Activated T-helper 17 cell treated with anti-CD3 and anti-CD28 coated beads, Interleukin-2, amount 50 U/mL, for 72 hours (primary cell): ENCODE measurements at regions not wholly inside any gene's neighbourhood (a gene's known extent, or its start where the extent isn't known, plus 50 kb on each side); places are given as distances from the start of the nearest gene placed in this dataset.
"Not testable (repeated sequence)": the region's sequence is repeated elsewhere in the genome, so short reads cannot be mapped to it uniquely, and the experiment has no call there.

Experiments
- ATAC-seq: fragments of 150-1000 bp; cut with Tn5 transposase; replicated peaks from 2 replicates; pipeline ENCODE4 v1.10.0; 2021; ENCODE audit warnings: mild to moderate bottlenecking, moderate library complexity
- H3K27ac Mint-ChIP-seq: one replicate; pipeline ENCODE4 v1.8.0; 2022; ENCODE audit warnings: mixed read lengths
- H3K27me3 Mint-ChIP-seq: one replicate; pipeline ENCODE4 v1.8.0; 2022; ENCODE audit warnings: mixed read lengths
- H3K36me3 Mint-ChIP-seq: one replicate; pipeline ENCODE4 v1.8.0; 2022; ENCODE audit warnings: low read depth, mild to moderate bottlenecking, mixed read lengths
- H3K4me1 Mint-ChIP-seq: one replicate; pipeline ENCODE4 v1.8.0; 2022; ENCODE audit warnings: mixed read lengths
- H3K4me3 Mint-ChIP-seq: one replicate; pipeline ENCODE4 v1.8.0; 2022; ENCODE audit warnings: mild to moderate bottlenecking, mixed read lengths
- H3K9me3 Mint-ChIP-seq: one replicate; pipeline ENCODE4 v1.8.0; 2022; ENCODE audit warnings: mixed read lengths

DNA sequence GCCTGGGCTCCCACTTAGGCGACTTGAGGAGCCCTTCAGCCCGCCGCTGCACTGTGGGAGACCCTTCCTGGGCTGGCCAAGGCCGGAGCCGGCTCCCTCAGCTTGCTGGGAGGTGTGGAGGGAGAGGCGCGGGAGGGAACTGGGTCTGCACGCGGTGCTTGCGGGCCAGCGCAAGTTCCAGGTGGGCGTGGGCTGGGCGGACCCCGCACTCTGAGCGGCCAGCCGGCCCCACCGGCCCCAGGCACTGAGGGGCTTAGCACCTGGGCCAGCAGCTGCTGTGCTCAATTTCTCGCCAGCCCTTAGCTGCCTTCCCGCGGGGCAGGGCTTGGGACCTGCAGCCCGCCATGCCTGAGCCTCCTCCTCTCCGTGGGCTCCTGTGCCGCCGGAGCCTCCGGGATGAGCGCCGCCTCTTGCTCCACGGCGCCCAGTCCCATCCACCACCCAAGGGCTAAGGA, 946.3 kb downstream of the IPMK start:
- H3K27me3 Mint-ChIP-seq, H3K36me3 Mint-ChIP-seq, H3K9me3 Mint-ChIP-seq, H3K4me1 Mint-ChIP-seq, ATAC-seq, H3K4me3 Mint-ChIP-seq, H3K27ac Mint-ChIP-seq: not testable (repeated sequence)

DNA sequence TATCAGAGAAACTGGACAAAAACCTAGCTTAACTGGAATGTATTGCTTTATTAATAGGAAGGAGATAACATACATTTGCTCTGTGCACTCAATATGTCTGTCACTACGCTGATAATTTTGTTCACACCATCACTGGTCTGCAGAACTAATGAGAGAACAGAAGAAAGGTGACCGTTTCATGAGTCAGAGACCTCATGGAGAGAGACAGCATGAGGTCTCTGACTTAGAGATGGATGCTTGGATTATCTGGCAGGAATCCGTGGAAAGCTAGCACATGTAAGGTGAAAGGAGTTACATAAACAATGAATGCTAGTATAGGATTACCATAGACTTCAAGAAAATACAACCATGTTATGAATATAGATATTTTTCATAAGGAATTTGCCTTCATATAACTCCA, 947.3 kb downstream of the IPMK start:
- Mint-ChIP-seq H3K4me1 (no peaks in the 10 kb centered on the region), H3K9me3 (peaks cover 4% of the 10 kb centered on the region), H3K36me3 (no peaks in the 10 kb centered on the region), H3K27ac (no peak overlapping the region), H3K4me3 (no peak overlapping the region), H3K27me3 (no peaks in the 10 kb centered on the region)
- no peak for ATAC-seq

DNA sequence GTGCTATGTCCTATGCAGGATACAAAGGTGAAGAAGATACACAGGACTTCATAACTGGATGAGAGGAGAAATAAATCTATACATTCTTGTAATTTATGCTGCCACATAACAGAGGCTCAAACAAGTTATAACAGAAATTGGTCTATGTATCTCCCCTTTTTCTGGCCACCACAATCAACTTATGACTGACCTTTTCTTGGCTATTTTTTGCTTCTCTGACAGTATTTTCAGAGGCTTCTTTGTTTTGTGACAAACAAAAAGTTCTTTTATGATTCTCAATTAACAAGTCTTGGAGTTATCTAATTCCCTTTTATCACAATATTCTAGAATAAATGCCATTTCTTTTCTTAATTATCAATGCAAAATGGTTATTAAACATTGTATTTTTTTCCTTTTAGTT, 953.0 kb upstream of the ZWINT start:
- H3K9me3 Mint-ChIP-seq: no peaks in the 10 kb centered on the region
- H3K4me1 Mint-ChIP-seq: no peaks in the 10 kb centered on the region
- H3K4me3 Mint-ChIP-seq: no peak overlapping the region
- H3K27ac Mint-ChIP-seq: no peak overlapping the region
- ATAC-seq: no peak
- H3K36me3 Mint-ChIP-seq: no peaks in the 10 kb centered on the region
- H3K27me3 Mint-ChIP-seq: no peaks in the 10 kb centered on the region

DNA sequence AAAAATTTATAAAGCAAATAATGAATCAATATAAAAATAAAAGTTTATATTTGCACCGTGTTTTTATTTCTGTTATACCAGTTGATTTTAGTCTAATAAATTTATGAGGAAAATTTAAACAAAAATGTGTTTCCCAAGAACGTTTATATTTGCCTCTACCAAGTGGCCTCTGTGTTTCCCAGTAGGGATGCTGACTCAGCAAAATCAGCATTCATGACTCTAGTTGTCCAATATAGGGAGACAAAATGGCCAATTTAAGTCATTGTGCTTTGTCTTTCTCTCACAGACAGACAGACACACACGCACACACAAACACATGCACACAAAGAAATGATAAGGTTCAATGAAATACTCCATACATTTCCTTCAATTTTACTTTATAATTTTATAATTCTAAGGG, 942.5 kb upstream of the ZWINT start:
- H3K4me1 Mint-ChIP-seq: no peaks in the 10 kb centered on the region
- no peak overlapping the region for H3K27ac Mint-ChIP-seq
- no peak overlapping the region for H3K4me3 Mint-ChIP-seq

DNA sequence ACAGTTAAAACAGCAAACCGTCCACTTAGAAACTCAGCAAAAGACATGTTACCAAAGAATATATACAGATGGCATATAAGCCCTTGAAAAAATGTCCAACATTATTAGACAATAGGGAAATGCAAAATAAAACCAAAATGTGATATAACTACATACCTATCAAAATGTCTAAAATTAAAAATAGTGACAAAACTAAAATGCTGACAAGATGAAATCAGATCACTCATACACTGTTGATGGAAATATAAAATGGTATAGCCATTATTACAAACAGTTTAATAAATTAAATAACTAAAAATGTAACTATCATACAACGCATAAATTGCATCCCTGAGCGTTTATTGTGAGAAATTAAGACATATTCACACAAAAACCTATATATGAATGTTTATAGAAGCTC, 939.7 kb upstream of the ZWINT start:
- no peak overlapping the region for H3K27ac Mint-ChIP-seq

More for the DNA sequence above, 942.5 kb upstream of the ZWINT start:
- no peaks in the 10 kb centered on the region for H3K27me3 Mint-ChIP-seq
- ATAC-seq: no peak
- H3K9me3 Mint-ChIP-seq: peaks cover 5% of the 10 kb centered on the region
- no peaks in the 10 kb centered on the region for H3K36me3 Mint-ChIP-seq

DNA sequence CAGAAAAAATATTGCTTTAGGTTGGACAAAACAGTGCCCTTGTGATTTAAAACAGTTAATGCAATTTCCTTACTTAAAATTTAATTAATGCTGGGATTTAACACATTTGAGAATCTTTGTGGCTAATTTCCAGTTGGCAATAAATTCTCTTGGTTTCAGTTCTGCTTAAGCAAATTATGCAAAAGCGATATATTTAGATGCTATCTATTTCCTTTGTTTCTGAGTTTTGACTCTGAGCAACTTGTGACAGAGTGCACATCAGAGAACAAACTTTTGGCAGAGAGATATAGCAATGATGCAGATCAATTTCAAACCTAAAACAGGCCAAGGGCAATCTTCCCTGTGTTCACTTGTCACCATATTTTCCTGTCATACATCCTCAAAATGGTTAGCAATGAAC, 933.6 kb upstream of the ZWINT start:
- H3K27ac Mint-ChIP-seq: no peak overlapping the region
- no peaks in the 10 kb centered on the region for H3K9me3 Mint-ChIP-seq
- ATAC-seq: no peak
- no peak overlapping the region for H3K4me3 Mint-ChIP-seq
- no peaks in the 10 kb centered on the region for H3K4me1 Mint-ChIP-seq
- H3K36me3 Mint-ChIP-seq: no peaks in the 10 kb centered on the region
- H3K27me3 Mint-ChIP-seq: no peaks in the 10 kb centered on the region

More for the DNA sequence above, 939.7 kb upstream of the ZWINT start:
- no peaks in the 10 kb centered on the region for H3K27me3 Mint-ChIP-seq
- no peaks in the 10 kb centered on the region for H3K36me3 Mint-ChIP-seq
- no peaks in the 10 kb centered on the region for H3K4me1 Mint-ChIP-seq
- ATAC-seq: no peak
- H3K9me3 Mint-ChIP-seq: no peaks in the 10 kb centered on the region
- H3K4me3 Mint-ChIP-seq: no peak overlapping the region

DNA sequence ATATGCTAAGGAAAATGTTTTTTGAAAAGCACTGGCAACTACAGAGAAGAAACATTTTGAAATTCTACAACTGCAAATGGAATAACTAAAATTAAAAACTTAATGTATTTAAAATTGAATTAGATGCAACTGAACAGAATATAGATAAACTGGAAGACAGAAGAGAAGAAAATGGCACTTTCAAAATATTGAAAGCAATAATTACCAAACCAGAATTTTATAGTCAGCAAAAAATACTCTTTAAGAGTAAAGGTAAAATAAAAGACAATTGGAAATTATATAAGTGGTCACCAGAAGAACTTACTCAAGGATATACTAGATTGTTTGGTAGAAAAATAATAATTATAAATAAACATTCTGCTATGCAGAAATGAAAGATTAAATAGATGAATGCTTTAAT, 927.7 kb upstream of the ZWINT start:
- Mint-ChIP-seq H3K27ac (no peak overlapping the region), H3K4me3 (no peak overlapping the region), H3K9me3 (peaks cover 4% of the 10 kb centered on the region), H3K4me1 (no peaks in the 10 kb centered on the region), H3K36me3 (no peaks in the 10 kb centered on the region), H3K27me3 (no peaks in the 10 kb centered on the region)
- no peak for ATAC-seq

DNA sequence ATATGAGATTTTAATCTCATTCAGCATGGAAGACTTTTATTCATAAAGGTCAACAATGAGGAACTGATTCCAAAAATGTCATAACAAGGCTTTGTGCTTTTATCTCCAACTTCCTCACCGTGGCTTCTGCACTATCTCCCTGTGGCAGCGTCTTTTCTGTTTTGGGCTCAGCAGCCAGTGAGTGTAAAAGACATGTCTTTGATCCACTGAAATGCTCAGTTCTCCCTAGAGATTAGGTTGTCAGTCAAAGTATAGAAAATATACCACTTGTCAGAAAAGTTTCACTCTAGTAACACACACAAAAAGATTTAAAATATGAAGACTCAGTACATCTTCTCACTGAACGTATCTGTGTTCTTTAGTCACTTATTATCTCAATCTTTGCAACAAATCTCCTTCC, 901.8 kb upstream of the ZWINT start:
- H3K27me3 Mint-ChIP-seq: no peaks in the 10 kb centered on the region
- H3K4me1 Mint-ChIP-seq: no peaks in the 10 kb centered on the region
- H3K36me3 Mint-ChIP-seq: no peaks in the 10 kb centered on the region
- ATAC-seq: no peak
- H3K9me3 Mint-ChIP-seq: peaks cover 17% of the 10 kb centered on the region
- H3K4me3 Mint-ChIP-seq: no peak overlapping the region
- H3K27ac Mint-ChIP-seq: no peak overlapping the region

DNA sequence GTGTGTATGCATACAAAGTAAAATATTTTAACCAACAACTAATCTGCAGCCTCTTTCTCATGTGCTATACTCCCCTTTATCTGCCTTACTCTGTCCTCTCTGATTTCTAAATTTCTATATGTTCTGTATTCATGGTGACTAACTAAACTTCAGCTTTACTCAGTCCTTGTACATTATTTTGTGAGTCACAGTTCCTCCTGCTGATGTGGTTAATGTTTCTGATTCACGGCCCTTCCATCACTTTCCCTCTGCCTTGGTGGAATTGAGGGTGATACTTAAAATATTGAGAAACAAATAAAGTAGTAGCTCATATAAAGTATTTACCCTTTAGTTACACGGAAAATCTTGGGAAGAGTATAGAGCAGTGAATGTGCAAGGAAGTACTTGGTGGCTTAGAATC, 899.1 kb upstream of the ZWINT start:
- no peaks in the 10 kb centered on the region for H3K27me3 Mint-ChIP-seq

DNA sequence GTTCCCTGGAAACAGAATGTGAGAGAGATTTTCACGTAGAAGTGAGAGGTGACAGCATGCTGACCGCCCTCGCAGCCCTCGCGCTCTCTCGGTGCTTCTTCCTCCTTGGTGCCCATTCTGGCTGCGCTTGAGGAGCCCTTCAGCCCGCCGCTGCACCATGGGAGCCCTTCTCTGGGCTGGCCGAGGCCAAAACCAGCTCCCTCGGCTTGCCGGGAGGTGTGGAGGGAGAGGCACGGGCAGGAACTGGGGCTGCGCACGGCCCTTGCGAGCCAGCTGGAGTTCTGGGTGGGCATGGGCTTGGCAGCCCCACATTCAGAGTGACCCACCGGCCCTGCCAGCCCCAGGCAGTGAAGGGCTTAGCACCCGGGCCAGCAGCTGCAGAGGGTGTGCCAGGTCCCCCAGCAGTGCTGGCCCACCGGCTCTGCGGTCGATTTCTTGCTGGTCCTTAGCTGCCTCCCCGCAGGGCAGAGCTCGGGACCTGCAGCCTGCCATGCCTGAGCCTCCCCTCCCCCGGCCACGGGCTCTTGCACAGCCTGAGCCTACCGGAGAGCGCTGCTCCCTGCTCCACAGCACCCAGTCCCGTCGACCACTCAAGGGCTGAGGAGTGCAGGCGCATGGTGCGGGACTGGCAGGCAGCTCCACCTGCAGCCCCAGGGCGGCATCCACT, 888.7 kb upstream of the ZWINT start:
- Mint-ChIP-seq H3K36me3 (no peaks in the 10 kb centered on the region), H3K9me3 (peaks cover 9% of the 10 kb centered on the region), H3K27me3 (no peaks in the 10 kb centered on the region), H3K4me3 (no peak overlapping the region), H3K4me1 (no peaks in the 10 kb centered on the region), H3K27ac (no peak overlapping the region)
- ATAC-seq: no peak

More for the DNA sequence above, 899.1 kb upstream of the ZWINT start:
- Mint-ChIP-seq H3K27ac (no peak overlapping the region), H3K9me3 (peaks cover 28% of the 10 kb centered on the region), H3K4me1 (no peaks in the 10 kb centered on the region), H3K4me3 (no peak overlapping the region), H3K36me3 (no peaks in the 10 kb centered on the region)
- no peak for ATAC-seq

DNA sequence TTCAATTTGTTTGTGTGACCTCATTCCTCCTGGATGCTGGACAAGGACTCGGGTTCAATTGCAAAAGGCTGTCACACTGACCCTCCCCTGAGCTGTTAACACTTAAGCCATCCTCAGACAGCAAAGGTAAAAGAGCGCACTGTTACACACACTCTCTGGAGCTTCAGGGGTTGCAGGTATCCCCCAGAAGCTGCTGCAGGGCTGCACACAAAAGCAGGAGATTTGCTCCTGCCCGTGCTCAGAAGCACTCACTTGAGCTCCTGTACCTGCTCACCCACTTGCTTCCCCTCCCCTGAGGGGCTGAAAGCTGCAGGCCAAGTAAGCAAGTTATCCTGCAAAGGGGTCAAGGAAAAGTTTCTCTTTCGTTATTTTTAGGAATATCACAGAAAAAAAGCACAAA, 886.2 kb upstream of the ZWINT start:
- Mint-ChIP-seq H3K4me3 (no peak overlapping the region), H3K9me3 (peaks cover 4% of the 10 kb centered on the region), H3K4me1 (no peaks in the 10 kb centered on the region), H3K36me3 (no peaks in the 10 kb centered on the region), H3K27me3 (no peaks in the 10 kb centered on the region), H3K27ac (no peak overlapping the region)
- no peak for ATAC-seq

DNA sequence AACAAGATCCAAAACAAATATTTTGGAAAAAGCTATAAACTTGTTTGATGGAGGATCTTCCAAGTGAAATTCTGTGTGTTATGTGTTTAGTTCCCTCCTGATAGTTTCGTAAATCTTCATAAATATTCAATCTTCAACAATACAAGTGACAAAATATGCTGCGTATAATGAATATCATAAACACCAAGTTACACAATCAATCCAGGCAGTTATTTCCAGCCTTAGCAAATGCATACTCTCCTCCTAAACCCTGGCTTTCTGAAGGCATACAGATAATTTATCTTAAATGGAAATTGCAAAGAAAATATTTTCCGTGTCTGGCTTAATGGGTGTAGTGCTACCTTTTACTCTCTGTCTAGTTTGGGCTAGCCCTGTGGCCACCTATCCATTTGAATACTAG, 864.9 kb upstream of the ZWINT start:
- Mint-ChIP-seq H3K4me1 (no peaks in the 10 kb centered on the region), H3K27me3 (no peaks in the 10 kb centered on the region), H3K27ac (no peak overlapping the region), H3K9me3 (peaks cover 4% of the 10 kb centered on the region), H3K36me3 (no peaks in the 10 kb centered on the region), H3K4me3 (no peak overlapping the region)
- no peak for ATAC-seq

DNA sequence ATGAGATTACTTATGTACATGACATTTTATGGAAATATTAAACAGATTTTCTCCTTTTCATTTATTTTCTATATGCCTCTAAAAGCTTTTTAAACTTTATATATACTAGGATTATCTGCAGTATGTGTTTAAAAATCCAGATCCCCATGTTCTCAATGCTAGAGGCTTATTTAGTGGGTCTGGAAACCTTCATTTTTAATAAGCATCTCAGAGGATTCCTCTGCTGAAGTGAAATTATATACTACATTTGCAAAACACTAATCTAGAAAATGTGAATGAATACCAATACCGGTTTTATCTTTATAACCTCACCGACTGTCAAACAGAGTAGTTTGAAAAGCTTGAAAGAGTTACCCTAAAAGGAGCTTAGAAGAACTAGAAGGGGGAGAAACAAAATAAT, 863.8 kb upstream of the ZWINT start:
- Mint-ChIP-seq H3K4me3 (no peak overlapping the region), H3K4me1 (no peaks in the 10 kb centered on the region)

DNA sequence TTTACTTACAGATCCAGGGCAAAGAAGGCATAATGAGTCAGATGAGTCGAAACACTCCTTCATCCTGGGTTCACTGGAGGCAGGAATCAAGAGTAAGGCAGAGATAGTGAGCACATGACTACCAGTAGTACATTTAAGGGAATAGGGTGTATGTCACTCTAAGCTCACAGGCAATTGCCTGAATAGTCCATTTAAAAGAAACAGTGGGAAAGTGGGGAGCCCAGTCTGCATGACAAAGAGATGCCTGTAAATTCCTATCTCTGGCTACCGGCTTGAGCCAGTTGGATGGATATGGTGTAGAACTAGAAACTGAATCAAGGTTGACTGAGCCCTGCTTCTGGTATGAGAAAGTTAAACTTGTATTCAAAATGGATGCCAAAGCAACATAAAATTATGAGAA, 861.5 kb upstream of the ZWINT start:
- no peaks in the 10 kb centered on the region for H3K36me3 Mint-ChIP-seq
- H3K4me1 Mint-ChIP-seq: no peaks in the 10 kb centered on the region
- no peak overlapping the region for H3K27ac Mint-ChIP-seq
- H3K4me3 Mint-ChIP-seq: no peak overlapping the region
- peaks cover 8% of the 10 kb centered on the region for H3K9me3 Mint-ChIP-seq
- ATAC-seq: no peak
- no peaks in the 10 kb centered on the region for H3K27me3 Mint-ChIP-seq

More for the DNA sequence above, 863.8 kb upstream of the ZWINT start:
- Mint-ChIP-seq H3K27ac (no peak overlapping the region), H3K36me3 (no peaks in the 10 kb centered on the region), H3K9me3 (peaks cover 4% of the 10 kb centered on the region), H3K27me3 (no peaks in the 10 kb centered on the region)
- no peak for ATAC-seq

DNA sequence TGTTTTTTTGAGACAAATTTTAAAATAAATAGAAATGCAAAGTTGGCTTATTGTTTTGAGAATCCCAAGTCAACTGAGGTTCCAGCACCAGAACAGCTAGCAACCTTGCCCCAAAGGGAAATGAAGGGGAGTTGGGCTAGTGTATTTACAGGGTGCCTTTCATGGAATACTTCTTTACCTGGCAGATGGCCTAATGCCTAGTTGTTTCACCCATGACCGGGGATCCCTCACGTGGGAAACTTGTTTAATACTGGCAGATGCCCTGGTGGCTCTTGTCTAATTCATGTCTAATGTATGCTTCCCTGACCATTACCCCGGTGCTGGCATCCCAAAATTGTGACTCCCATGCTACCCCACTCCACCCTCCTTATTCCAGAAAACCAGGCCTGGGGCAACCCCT, 861.1 kb upstream of the ZWINT start:
- H3K9me3 Mint-ChIP-seq: peaks cover 7% of the 10 kb centered on the region
- no peaks in the 10 kb centered on the region for H3K4me1 Mint-ChIP-seq
- H3K27me3 Mint-ChIP-seq: no peaks in the 10 kb centered on the region
- H3K4me3 Mint-ChIP-seq: no peak overlapping the region
- ATAC-seq: no peak
- H3K27ac Mint-ChIP-seq: no peak overlapping the region
- H3K36me3 Mint-ChIP-seq: no peaks in the 10 kb centered on the region

DNA sequence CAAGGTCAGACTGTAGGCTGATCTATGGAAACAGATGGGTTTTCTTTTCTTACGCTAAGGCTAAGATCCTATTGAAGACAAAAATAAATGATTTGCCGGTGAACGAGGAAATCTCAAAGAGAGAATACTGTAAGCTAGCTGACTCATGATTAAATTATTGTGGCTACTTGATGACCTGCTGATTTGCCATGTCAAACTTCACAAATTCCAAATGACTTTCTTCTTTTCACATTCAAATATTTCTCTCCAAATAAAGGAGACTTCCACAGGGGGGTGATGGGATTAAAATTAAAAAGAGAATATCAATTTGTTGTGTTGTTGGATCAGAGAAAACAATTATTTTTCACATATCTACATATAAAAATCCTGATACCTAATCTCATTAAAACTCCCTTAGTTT, 860.6 kb upstream of the ZWINT start:
- Mint-ChIP-seq H3K4me3 (no peak overlapping the region), H3K27ac (no peak overlapping the region), H3K27me3 (no peaks in the 10 kb centered on the region), H3K36me3 (no peaks in the 10 kb centered on the region), H3K9me3 (peaks cover 5% of the 10 kb centered on the region), H3K4me1 (no peaks in the 10 kb centered on the region)
- no peak for ATAC-seq
